Lower leg skin (tissue), 3 donors: ENCODE measurements at regions not wholly inside any gene's neighbourhood (a gene's known extent, or its start where the extent isn't known, plus 50 kb on each side); places are given as distances from the start of the nearest gene placed in this dataset.

Experiments used
- POLR2A ChIP-seq, 2 donors: fragments of 450-650 bp; IDR thresholded peaks; one replicate each; pipeline ENCODE4 v1.6.1; 2016 to 2017; ENCODE audit warnings: antibody characterized with exemption in 2 of 2, mild to moderate bottlenecking in 1 of 2, moderate library complexity in 1 of 2
- TF ChIP-seq, protein P1 (sequence below), 3 donors: fragments of 450-650 bp; IDR thresholded peaks; one replicate each; pipeline ENCODE4 v1.5.1; 2016; ENCODE audit warnings: antibody characterized with exemption in 3 of 3, mild to moderate bottlenecking in 3 of 3, moderate library complexity in 2 of 3

DNA sequence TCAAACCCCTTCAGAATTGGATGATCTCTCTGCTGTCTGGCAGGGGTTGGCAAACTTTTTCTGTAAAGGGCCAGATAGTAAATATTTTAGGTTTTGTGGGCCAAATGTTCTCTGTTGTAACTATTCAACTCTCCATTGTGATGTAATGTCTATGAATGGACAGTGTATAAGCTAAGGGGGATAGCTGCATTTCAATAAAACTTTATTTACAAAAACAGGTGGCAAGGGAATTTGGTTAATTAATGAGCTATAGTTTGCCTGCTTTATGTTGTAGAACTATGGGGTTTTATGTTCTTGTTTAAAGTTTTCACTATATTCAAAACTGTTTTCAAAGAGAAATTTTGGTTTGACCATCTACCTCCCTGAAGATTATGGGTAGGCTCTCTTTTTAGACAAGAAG lies 182.1 kb upstream of the CITED2 start:
- TF ChIP-seq POLR2A (IDR thresholded peaks at IDR 0.05): no peak
- TF ChIP-seq, protein P1, sequence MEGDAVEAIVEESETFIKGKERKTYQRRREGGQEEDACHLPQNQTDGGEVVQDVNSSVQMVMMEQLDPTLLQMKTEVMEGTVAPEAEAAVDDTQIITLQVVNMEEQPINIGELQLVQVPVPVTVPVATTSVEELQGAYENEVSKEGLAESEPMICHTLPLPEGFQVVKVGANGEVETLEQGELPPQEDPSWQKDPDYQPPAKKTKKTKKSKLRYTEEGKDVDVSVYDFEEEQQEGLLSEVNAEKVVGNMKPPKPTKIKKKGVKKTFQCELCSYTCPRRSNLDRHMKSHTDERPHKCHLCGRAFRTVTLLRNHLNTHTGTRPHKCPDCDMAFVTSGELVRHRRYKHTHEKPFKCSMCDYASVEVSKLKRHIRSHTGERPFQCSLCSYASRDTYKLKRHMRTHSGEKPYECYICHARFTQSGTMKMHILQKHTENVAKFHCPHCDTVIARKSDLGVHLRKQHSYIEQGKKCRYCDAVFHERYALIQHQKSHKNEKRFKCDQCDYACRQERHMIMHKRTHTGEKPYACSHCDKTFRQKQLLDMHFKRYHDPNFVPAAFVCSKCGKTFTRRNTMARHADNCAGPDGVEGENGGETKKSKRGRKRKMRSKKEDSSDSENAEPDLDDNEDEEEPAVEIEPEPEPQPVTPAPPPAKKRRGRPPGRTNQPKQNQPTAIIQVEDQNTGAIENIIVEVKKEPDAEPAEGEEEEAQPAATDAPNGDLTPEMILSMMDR (IDR thresholded peaks at IDR 0.05): no peak
